ENCODE measurements at regions not wholly inside any gene's neighbourhood (a gene's known extent, or its start where the extent isn't known, plus 50 kb on each side); places are given as distances from the start of the nearest gene placed in this dataset.

DNA sequence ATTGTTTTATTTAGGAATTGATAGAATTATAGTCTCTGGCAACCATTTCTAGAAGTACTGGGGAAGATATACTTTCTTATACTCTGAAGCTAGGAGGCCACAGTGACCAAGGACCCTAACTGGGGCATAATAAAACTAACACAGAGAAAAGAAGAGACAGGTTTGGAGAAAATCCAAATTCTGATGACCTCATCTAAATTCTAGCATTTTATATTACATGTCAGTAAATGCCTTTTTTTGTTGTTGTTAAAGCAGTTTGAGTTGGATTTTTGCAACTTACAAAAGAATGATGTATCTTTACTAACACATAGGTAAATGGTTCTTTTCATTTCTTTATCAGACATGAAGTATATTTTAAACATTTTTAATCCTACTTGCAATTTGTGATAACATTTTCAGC lies 933.3 kb downstream of the TMTC2 start:
- Histone ChIP-seq H3K4me3 (no peak overlapping the region), H3K27me3 (no peaks in the 10 kb centered on the region), H3K36me3 (no peaks in the 10 kb centered on the region), H3K4me1 (no peaks in the 10 kb centered on the region), H3K27ac (no peak overlapping the region), H3K9me3 (no peaks in the 10 kb centered on the region)
- TF ChIP-seq EP300 (IDR thresholded peaks at IDR 0.05) (no peak), POLR2A (IDR thresholded peaks at IDR 0.05) (no peak)
- TF ChIP-seq, protein P1, sequence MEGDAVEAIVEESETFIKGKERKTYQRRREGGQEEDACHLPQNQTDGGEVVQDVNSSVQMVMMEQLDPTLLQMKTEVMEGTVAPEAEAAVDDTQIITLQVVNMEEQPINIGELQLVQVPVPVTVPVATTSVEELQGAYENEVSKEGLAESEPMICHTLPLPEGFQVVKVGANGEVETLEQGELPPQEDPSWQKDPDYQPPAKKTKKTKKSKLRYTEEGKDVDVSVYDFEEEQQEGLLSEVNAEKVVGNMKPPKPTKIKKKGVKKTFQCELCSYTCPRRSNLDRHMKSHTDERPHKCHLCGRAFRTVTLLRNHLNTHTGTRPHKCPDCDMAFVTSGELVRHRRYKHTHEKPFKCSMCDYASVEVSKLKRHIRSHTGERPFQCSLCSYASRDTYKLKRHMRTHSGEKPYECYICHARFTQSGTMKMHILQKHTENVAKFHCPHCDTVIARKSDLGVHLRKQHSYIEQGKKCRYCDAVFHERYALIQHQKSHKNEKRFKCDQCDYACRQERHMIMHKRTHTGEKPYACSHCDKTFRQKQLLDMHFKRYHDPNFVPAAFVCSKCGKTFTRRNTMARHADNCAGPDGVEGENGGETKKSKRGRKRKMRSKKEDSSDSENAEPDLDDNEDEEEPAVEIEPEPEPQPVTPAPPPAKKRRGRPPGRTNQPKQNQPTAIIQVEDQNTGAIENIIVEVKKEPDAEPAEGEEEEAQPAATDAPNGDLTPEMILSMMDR (IDR thresholded peaks at IDR 0.05) = no peak
- no peak for DNase-seq (ENCODE audit: low spot score in 2 of 2)

DNA sequence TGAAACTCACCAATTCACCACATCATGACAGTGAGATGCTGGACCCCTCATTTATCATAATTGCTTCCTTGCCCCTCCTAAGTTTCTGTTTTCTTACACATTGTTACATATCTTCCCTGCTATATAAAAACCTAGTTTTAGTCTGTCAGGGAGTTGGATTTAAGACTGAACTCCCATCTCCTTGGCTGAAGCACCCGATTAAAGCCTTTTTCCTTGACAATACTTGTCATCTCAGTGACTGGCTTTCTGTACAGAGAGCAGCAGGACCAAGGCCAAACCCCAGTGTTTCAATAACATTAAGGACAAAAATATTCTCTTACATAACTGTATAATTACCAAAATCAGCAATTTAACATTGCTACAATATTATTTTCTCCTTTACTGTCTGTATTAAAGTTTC lies 928.4 kb downstream of the TMTC2 start:
- H3K4me3 ChIP-seq = no peak overlapping the region
- TF ChIP-seq POLR2A (IDR thresholded peaks at IDR 0.05) (no peak), EP300 (IDR thresholded peaks at IDR 0.05) (no peak)
- TF ChIP-seq, protein P1 (IDR thresholded peaks at IDR 0.05) = no peak
- no peaks in the 10 kb centered on the region for H3K36me3 ChIP-seq
- 77 to 83% methylated on average over 1 of the region's 1 CpG for WGBS, 2 donors
- H3K9me3 ChIP-seq = no peaks in the 10 kb centered on the region
- no peak overlapping the region for H3K27ac ChIP-seq
- H3K4me1 ChIP-seq = no peaks in the 10 kb centered on the region
- no peaks in the 10 kb centered on the region for H3K27me3 ChIP-seq
- DNase-seq (ENCODE audit: low spot score in 2 of 2) = no peak

DNA sequence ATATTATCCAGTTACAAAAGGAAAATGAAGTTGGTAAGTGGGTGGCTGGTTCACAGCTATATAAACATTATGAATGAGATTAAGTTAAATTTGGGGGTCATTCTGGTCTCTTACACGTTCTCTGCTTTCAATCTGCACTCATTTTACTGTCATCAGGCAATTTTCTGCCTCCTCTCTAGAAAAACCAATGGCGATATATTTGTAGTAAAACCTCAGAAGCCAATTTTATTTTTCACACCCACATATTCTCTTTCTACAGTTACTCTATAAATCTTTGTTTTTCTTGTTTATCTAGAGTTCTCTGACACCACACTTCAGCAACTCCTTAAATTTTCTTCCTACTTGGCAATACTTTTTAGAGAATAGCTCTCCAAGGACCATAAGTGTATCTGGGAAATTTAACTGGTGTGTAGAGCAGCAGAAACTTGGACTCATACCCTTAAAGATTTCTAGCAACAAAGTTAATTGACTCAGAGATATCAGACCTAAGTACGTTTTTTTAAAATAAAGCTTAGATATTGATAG lies 926.9 kb downstream of the TMTC2 start:
- TF ChIP-seq, protein P1 (IDR thresholded peaks at IDR 0.05) = no peak
- no peak for TF ChIP-seq POLR2A (IDR thresholded peaks at IDR 0.05)
- TF ChIP-seq EP300 (IDR thresholded peaks at IDR 0.05) = no peak
- no peak overlapping the region for H3K27ac ChIP-seq
- no peaks in the 10 kb centered on the region for H3K9me3 ChIP-seq
- no peak overlapping the region for H3K4me3 ChIP-seq
- H3K36me3 ChIP-seq = no peaks in the 10 kb centered on the region
- no peak for DNase-seq (ENCODE audit: low spot score in 2 of 2)
- WGBS, 2 donors = 29 to 37% methylated on average over 3 of the region's 3 CpGs
- H3K27me3 ChIP-seq = no peaks in the 10 kb centered on the region
- H3K4me1 ChIP-seq = no peaks in the 10 kb centered on the region

DNA sequence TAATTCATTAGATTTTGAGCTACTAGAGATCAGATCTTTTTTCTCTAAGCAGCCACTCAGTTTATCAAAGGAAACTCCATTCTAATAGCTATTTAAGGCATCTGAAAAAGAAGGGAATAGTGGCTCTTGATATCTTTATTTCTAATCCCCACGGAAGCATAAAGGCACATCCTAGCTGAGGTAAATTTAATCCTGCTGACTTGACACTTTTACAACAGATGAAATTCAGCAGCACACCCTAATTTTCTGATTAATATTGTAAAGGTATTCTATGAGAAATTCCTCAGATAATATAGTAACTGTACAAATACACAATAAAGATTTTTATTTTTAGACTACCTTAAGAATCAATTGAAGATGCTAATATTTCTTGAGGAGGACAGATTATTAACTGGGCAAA lies 916.4 kb downstream of the TMTC2 start:
- DNase-seq (ENCODE audit: low spot score in 2 of 2) = no peak
- Histone ChIP-seq H3K9me3 (peaks cover 0 to 48% (median 3%) of the 10 kb centered on the region in 4 donors), H3K4me1 (no peaks in the 10 kb centered on the region), H3K27me3 (no peaks in the 10 kb centered on the region), H3K27ac (no peak overlapping the region), H3K4me3 (no peak overlapping the region), H3K36me3 (no peaks in the 10 kb centered on the region)
- TF ChIP-seq POLR2A (IDR thresholded peaks at IDR 0.05) = no peak
- no peak for TF ChIP-seq EP300 (IDR thresholded peaks at IDR 0.05)
- TF ChIP-seq, protein P1 (IDR thresholded peaks at IDR 0.05) = no peak
- WGBS, 2 donors = 86% methylated on average over 1 of the region's 1 CpG

DNA sequence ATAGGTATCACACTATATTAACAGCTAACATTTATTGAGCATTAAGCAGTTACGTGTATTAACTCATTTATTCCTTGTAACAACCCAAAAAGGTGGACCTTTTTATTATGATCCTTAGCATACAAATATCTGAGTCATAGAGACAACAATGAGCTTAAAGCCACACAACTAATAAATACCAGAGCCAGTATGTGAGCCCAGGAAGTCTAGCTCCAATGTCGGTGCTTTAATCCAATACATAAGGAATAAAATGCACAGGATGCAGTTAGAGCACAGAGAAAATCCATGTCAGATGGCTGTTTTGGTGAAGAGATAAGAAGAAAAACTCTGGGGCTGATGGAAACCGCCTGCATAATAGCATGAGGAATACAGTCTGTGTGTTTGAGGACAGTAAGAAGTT lies 888.6 kb downstream of the TMTC2 start:
- Histone ChIP-seq H3K9me3 (peaks cover 0 to 2% (median 0%) of the 10 kb centered on the region in 4 donors), H3K4me3 (no peak overlapping the region), H3K4me1 (no peaks in the 10 kb centered on the region), H3K27me3 (no peaks in the 10 kb centered on the region), H3K27ac (no peak overlapping the region), H3K36me3 (no peaks in the 10 kb centered on the region)
- 81 to 84% methylated on average over 3 of the region's 3 CpGs for WGBS, 2 donors
- TF ChIP-seq POLR2A (IDR thresholded peaks at IDR 0.05) = no peak
- TF ChIP-seq, protein P1 (IDR thresholded peaks at IDR 0.05) = no peak
- no peak for TF ChIP-seq EP300 (IDR thresholded peaks at IDR 0.05)
- DNase-seq (ENCODE audit: low spot score in 2 of 2) = no peak
